ELR (cell line): ENCODE measurements at regions not wholly inside any gene's neighbourhood (a gene's known extent, or its start where the extent isn't known, plus 50 kb on each side); places are given as distances from the start of the nearest gene placed in this dataset.
"Not testable (repeated sequence)": the region's sequence is repeated elsewhere in the genome, so short reads cannot be mapped to it uniquely, and the experiment has no call there.

Source experiments
- DNase-seq: peaks from one replicate; pipeline ENCODE4 v3.0.0-alpha.2; 2015; ENCODE audit warnings: low read depth

DNA sequence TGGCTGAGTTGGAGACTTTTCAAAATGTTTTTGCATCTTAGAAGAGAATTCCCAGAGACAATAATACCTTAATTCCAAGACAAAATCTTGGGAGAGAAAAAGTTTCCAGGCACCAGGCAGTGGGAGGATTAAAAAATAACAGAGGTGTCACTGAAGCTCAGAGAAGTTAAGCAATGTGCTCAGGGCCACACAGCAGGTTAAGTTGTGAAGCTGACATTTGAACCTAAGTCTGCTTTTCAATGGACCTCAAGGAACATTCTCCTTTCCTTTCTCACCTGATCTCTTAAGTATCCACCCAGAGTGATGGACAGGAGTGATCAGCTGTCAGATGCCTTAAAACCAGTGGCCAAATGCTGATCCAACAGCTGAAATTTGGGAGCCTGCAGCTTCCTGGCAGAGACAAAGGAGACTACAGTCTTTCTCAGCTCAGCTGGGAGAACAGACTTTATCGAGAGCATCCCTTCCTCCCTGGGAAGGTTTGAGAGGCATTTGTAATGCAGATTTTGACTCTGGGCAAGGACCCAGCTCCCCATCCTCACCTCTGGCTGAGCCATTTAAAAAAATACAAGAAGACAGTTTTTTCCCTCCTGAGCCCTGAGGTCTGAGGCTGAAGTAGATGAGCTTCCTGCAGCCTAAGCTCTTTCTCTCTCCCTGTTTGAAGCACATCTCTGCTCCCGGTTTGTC is 174.9 kb upstream of the RPH3A start:
- no peak for DNase-seq

DNA sequence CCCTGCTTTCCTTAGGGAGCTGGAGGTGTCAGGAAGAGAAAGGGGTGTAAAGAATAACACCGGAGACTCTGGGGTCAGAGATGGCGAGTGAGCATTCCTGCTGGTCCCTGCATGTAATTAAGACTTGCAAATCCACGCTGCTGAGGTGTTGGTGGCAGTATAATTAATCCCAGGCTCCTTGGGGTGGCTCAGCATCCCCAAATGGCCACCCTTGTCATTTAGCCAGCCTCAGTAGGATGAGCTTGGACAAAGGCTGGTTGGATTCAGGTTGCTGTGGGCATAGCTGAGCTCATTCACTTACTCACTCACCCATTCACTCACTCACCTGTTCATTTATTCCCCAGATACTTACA is 174.4 kb upstream of the RPH3A start:
- DNase-seq: no peak

DNA sequence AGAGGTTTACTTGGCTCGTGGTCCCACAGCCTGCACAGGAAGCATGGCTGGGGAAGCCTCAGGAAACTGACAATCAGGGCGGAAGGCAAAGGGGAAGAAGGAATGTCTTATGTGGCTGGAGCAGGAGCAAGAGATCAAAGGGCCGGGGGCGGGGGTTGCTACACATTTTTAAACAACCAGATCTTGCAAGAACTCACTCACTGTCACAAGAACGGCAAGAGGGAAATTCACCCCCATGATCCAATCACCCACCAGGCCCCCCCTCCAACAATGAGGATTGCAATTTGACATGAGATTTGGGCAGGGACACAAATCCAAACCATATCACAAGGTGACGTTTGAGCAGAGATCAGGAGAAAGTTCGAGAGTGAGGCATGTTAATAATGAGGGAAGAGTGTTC is 163.7 kb upstream of the RPH3A start:
- no peak for DNase-seq

DNA sequence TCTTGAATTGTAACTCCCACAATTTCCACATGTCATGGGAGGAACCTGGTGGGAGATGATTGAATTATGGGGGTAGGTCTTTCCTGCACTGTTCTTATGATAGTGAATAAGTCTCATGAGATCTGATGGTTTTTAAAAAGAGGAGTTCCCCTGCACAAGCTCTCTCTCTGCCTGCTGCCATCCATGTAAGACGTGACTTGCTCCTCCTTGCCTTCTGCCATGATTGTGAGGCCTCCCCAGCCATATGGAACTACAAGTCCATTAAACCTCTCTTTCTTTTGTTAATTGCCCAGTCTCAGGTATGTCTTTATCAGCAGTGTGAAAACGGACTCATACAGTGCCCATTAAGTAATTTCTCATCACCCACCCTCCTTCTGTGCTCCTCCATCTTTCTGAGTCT is 159.6 kb upstream of the RPH3A start:
- not testable (repeated sequence) for DNase-seq

DNA sequence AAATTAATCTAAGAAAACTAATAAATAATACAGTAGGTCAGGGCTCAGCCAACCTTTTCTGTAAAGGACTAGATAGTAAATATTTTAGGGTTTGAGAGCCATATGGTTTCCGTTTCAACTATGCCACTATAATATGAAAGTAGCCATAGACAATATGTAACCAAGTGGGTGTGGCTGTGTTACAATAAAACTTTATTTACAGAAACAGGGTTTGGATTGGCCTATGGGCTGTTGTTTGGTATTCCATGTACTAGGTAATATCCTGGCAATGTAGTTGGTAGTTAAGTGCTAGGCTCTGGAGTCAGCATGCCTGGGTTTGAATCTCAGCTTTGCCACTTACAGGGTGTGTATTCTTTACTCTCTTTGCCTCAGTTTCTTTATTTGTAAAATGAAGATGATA is 156.5 kb upstream of the RPH3A start:
- DNase-seq: no peak

- DNase-seq: no peak
Observed at GRCh38 chr12:112638420-112638819, 153.1 kb upstream of the RPH3A start.

DNA sequence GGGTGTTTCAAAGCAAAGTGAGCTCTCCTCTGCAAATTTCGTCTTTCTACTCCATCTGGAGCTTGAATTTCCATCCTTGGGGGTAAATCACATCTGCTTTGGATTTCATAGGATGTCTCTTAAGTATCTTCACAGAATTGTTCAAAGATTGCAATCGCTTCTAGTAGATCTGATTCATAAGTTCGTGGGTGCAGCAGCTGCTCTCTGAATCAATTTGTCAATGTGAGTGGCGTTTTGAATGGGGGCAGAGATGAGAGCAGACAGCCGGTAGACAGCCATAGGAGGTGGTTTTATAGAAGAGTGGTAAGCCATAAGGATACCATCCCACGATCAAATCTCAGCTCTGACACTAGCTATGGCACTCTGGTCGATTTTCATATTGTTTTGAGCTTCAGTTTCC is 146.0 kb upstream of the RPH3A start:
- DNase-seq: no peak

DNA sequence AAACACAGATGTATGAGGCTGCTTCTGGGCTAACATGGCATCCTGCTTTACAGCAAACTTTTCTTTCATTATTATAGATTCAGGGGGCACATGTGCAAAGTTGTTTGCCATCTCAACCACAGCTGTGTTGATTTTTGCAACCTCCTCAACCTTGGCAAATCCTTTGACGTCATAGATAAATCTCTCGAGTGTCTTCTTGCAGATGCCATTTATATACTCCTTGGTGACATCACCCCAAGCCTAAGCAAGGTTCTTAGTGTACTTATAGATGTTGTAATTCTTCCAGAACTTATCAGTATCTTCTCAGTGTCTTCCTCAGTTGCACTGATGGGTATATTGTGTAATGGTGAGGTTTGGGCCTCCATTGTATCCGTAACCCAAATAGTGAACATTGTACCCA is 135.4 kb upstream of the RPH3A start:
- DNase-seq: no peak

DNA sequence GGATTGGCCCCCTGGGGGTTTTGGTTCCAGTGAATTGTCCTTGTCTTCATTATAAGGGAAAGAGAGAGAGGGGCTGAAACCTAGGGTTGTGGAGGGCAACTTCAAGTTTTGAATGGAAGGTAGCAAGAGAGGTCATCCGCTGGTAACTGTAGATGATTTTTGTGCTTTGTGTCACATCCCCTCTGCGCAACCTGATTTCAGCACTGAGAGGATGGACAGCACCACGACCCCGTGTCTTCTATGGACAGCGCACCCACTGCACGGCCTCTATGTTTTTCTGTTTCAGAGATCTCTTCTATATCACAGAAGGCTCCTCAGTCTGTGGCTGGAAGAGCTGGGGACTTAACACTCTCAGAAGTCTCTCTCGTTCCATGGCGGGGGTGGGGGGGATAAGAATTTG is 127.0 kb upstream of the RPH3A start:
- peak; percentile 16 for DNase-seq

- no peak for DNase-seq
Observed at GRCh38 chr12:112665958-112666357, 125.6 kb upstream of the RPH3A start.

DNA sequence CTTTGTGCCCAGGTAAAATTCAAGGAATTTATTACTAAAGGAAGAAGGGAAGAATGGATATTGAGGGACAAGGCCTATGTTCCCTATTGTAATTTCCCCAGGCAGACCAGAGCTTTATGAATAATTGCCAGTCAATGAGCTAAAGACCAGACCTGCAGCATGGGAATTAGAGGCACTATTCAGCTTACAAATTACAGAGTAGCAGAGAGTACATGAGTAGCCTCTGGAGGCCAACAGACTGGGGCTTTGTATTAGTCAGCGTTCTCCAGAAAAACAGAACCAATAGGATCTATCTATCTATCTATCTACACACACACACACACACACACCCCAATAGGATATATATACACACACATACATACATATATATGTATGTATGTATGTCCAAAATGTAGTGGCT is 120.0 kb upstream of the RPH3A start:
- DNase-seq: no peak

DNA sequence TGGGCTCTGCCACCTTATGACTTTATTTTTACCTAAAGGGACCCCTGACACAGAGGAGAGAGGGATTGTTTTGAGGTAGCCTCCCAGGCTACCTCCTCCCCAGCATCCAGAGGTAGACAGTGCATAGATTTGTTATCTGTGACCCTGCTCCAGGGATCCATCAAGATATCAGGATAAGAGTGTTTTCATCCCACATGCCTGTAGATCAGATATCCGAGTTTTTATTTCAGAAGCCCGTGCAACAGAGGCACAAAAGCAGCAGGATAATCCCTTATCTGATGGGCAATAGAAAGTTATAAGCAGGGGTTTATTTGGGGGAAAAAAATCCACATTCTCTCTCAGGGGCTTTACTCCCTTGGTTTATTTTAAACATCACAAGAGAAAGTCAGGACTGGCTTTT is 117.0 kb upstream of the RPH3A start:
- DNase-seq: no peak

GRCh38 chr12:112676507-112676906 is 115.0 kb upstream of the RPH3A start:
- no peak for DNase-seq

- no peak for DNase-seq
Observed at GRCh38 chr12:112677050-112677765, 114.3 kb upstream of the RPH3A start.

- DNase-seq: no peak
Observed at GRCh38 chr12:112680993-112681392, 110.6 kb upstream of the RPH3A start.

GRCh38 chr12:112682586-112682985 is 109.0 kb upstream of the RPH3A start:
- DNase-seq: no peak

- no peak for DNase-seq
Observed at GRCh38 chr12:112684742-112685141, 106.8 kb upstream of the RPH3A start.

DNA sequence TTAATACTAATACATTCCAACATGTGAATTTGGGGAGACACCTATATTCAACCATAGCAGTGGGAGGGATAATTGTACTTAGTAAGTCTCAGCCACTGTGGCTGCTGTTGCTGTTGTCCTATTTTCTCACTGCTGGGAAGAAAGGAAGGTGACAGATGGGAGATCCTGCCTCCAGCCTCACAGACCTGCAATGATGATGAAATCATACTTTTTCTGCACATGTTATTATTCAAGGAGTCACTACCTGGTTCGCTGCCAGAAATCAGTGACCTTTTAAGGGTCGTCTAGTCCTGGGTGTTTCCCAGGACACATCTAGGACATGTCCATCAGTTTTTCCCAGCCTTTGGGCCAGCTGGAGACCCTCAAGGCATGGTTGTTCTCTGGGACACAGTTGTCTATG is 106.2 kb upstream of the RPH3A start:
- DNase-seq: no peak

- peak; percentile 37 for DNase-seq
Observed at GRCh38 chr12:112686373-112686772, 105.2 kb upstream of the RPH3A start.

DNA sequence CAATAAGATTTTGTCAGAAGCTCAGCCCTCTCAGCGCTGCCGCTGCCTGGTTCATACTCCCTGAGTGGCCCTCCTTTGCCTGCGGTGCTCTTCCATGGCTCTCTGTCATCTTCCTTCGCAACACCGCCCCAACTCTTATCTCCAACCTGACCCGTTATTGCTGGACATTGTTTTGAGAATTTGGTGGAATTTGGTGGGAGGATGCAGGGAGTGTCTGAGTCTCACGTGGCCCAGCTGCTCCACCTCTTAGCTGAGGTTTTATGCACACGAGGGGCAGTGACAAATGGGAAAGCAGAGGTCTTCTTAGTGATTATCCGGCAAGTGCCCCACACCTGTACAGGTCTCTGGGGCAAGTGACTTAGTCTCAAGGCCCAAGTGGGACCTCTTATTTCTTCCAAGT is 97.5 kb upstream of the RPH3A start:
- DNase-seq: no peak

GRCh38 chr12:112697441-112697840 is 94.1 kb upstream of the RPH3A start:
- not testable (repeated sequence) for DNase-seq

DNA sequence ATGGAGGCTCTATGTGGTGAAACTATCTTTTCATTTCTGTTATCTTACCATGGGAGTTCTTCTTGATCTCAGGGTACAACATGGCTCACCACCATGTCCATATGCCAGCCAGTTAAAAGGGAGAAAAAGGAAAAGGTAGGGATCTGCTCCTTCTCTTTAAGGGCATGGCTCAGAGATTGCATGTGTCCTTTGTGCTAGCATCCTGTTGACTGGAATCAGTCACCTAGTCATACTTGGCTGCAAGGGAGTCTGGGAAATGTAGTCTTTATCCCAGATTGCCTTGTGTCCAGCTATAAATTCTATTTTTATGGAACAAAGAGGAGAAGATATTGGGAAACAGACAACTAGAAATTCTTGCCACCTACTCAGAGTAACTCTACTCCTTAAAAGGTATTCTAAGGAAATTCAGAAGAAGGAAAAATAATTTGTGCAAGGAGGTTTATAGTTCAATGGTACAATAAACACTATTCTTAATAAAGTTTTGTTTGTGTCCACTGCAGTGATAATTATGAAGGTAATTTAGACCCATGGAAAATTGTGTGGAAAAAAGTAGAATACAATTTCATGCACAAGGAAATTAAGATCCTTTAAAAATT is 86.4 kb upstream of the RPH3A start:
- DNase-seq: peak; percentile 40

GRCh38 chr12:112710414-112710813 is 81.1 kb upstream of the RPH3A start:
- DNase-seq: peak; percentile 20

- no peak for DNase-seq
Observed at GRCh38 chr12:112711026-112711425, 80.5 kb upstream of the RPH3A start.
